Right atrium auricular region (tissue), 2 donors: ENCODE measurements at regions not wholly inside any gene's neighbourhood (a gene's known extent, or its start where the extent isn't known, plus 50 kb on each side); places are given as distances from the start of the nearest gene placed in this dataset.

Experiments used
- DNase-seq: peaks from one replicate; pipeline ENCODE4 v3.0.0-alpha.2; 2019; ENCODE audit warnings: low spot score
- H3K27ac ChIP-seq, 2 donors: fragments of 200-600 bp; sonication (generic); 1 replicate in 1 of 2; 2 replicates in 1 of 2; pipeline ENCODE4 v1.5.1; 2016 to 2019
- H3K27me3 ChIP-seq, 2 donors: fragments of 200-600 bp; sonication (generic); one replicate each; pipeline versions ENCODE4 v1.5.1 to v1.6.0; 2017 to 2019
- H3K36me3 ChIP-seq: fragments of 200-600 bp; sonication (generic); one replicate; pipeline ENCODE4 v1.5.1; 2016
- H3K4me1 ChIP-seq, 2 donors: fragments of 200-600 bp; sonication (generic); one replicate each; pipeline versions ENCODE4 v1.5.1 to v1.6.0; 2017 to 2019
- H3K4me3 ChIP-seq, 2 donors: fragments of 200-600 bp; sonication (generic); 1 replicate in 1 of 2; 2 replicates in 1 of 2; pipeline ENCODE4 v1.5.1; 2017 to 2019; ENCODE audit warnings: mild to moderate bottlenecking in 1 of 2, moderate library complexity in 1 of 2
- H3K9me3 ChIP-seq, 2 donors: fragments of 200-600 bp; sonication (generic); one replicate each; pipeline ENCODE4 v1.5.1; 2019
- TF ChIP-seq, protein P1 (sequence below), 2 donors: fragments of 200-600 bp; sonication (generic); IDR thresholded peaks; one replicate each; pipeline ENCODE4 v1.5.1; 2019; ENCODE audit warnings: antibody characterized with exemption in 2 of 2

DNA sequence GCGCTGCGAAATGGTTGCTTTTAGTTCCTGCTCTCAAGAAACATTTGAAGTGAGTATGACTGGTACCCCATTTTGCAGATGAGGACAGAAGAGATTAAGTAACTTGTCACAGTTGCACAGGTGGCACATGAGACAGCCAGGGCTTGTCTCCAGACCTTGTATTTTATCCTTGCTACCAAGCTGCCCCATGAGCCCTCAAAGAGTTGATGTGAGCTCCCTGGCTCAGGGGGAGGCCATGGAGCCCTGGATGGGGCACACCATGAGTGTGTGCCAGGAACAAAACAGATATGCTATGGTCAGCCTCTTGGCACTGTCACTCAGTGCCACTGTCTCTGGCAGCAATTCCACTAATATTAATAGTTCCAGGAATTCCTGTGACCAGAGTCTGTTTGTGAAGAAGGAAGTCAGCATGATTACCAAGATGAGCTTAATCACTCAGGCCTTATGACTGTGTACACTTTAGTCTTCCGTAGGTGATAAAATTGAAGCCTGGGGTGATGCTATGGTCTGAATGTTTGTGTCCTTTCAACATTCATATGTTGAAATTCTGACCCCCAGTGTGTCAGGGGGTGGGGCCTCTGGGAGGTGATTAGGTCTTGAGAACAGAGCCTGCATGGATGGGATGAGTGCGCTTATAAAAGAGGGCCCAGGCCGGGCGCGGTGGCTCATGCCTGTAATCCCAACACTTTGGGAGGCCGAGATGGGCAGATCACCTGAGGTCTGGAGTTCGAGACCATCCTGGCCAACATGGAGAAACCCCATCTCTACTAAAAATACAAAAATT, 806.8 kb downstream of the AACS start:
- no peak for DNase-seq
- Histone ChIP-seq H3K27me3 (no peaks in the 10 kb centered on the region), H3K27ac (peak overlapping the region; percentile 53 to 82), H3K36me3 (no peaks in the 10 kb centered on the region), H3K4me3 (no peak overlapping the region), H3K9me3 (no peaks in the 10 kb centered on the region), H3K4me1 (peaks cover 0 to 4% of the 10 kb centered on the region in 2 donors)
- TF ChIP-seq, protein P1, sequence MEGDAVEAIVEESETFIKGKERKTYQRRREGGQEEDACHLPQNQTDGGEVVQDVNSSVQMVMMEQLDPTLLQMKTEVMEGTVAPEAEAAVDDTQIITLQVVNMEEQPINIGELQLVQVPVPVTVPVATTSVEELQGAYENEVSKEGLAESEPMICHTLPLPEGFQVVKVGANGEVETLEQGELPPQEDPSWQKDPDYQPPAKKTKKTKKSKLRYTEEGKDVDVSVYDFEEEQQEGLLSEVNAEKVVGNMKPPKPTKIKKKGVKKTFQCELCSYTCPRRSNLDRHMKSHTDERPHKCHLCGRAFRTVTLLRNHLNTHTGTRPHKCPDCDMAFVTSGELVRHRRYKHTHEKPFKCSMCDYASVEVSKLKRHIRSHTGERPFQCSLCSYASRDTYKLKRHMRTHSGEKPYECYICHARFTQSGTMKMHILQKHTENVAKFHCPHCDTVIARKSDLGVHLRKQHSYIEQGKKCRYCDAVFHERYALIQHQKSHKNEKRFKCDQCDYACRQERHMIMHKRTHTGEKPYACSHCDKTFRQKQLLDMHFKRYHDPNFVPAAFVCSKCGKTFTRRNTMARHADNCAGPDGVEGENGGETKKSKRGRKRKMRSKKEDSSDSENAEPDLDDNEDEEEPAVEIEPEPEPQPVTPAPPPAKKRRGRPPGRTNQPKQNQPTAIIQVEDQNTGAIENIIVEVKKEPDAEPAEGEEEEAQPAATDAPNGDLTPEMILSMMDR (IDR thresholded peaks at IDR 0.05), result no peak

DNA sequence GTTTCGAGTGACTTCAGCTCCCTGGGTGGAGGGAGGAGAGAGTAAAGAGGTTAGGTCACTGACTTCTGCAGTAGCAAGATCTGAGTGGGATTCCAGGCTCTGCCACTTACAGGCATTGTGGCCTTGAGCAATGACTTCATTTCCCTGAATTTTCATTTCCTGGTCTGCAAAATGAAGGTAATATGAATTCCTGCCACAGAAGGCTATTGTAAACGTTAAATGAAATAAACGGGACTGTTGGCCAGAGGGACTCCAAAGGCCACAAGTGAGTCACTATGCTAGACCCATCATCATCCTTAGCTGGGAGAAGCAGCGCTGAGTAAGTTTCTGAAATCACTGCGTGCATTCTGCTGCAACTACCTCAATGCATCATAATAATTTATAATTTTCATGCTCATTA, 807.8 kb downstream of the AACS start:
- no peaks in the 10 kb centered on the region for H3K27me3 ChIP-seq
- H3K4me1 ChIP-seq, result peaks cover 0 to 4% of the 10 kb centered on the region in 2 donors
- DNase-seq, result no peak
- no peaks in the 10 kb centered on the region for H3K9me3 ChIP-seq
- TF ChIP-seq, protein P1 (IDR thresholded peaks at IDR 0.05), result no peak
- H3K27ac ChIP-seq, result peak overlapping the region in 1 of 2 donors; percentile 82
- no peaks in the 10 kb centered on the region for H3K36me3 ChIP-seq
- no peak overlapping the region for H3K4me3 ChIP-seq

DNA sequence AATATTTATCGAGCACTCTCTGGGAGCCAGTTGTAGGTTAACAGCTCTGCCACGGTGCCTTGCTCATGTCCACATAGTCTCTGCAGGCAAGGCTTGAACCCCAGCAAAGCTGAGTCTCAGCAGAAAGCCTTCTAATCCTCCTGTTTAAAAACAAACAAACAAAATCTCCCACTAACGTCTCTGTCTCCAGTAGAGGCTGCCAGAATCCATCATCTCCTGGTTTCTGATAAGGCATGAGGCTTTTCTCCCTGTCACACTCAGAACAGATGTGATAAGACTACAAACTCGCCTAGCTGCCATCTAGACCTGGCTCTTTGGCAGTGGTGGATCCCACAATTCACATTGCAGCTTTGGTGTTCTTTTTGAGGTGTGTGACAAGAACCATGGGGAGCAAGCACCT, 813.2 kb downstream of the AACS start:
- H3K27me3 ChIP-seq, result no peaks in the 10 kb centered on the region
- DNase-seq, result no peak
- H3K9me3 ChIP-seq, result no peaks in the 10 kb centered on the region
- TF ChIP-seq, protein P1 (IDR thresholded peaks at IDR 0.05), result no peak
- peak overlapping the region in 1 of 2 donors; percentile 33 for H3K27ac ChIP-seq
- peaks cover 0 to 8% of the 10 kb centered on the region in 2 donors for H3K4me1 ChIP-seq
- no peaks in the 10 kb centered on the region for H3K36me3 ChIP-seq
- H3K4me3 ChIP-seq, result no peak overlapping the region

DNA sequence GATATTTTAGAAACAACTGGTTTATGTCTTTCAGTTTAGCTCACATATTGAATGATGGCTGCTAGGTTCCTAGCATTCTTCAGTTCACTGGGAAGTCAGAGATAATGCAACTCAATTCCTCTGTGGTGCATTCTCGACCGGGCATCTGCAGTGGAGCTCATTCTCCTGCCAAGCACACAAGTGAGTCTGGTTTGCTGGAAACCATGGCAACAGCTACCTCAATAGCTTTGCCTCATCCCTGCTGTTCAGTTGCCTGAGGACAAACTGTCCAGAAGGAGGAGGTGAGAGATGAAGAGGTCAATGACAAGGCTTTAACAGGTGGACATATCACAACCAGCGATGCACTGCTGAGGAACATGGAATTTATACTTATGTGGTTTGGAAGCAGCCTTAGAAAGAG, 816.9 kb downstream of the AACS start:
- DNase-seq, result no peak
- TF ChIP-seq, protein P1 (IDR thresholded peaks at IDR 0.05), result no peak
- H3K9me3 ChIP-seq, result no peaks in the 10 kb centered on the region
- H3K36me3 ChIP-seq, result no peaks in the 10 kb centered on the region
- H3K27ac ChIP-seq, result no peak overlapping the region
- H3K4me3 ChIP-seq, result no peak overlapping the region
- peaks cover 0 to 8% of the 10 kb centered on the region in 2 donors for H3K4me1 ChIP-seq
- no peaks in the 10 kb centered on the region for H3K27me3 ChIP-seq

DNA sequence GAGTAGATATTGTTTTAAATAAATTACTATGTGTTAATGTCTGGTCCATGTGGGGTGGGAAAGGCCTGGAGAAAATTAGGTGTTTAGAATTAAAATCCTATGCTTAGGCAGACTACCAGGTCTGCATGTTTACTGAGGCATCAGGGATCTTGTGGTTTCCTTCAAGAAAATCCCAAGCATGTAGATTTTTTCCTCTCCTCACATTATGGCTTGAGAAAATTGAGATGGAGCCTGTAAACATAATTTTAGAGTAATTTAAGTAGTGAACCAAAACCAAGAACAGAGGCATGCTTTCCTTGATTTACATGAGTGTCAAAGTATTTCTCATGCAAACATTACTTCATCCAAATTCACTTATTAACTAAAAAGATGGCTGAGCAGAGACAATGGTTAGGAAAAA, 823.7 kb downstream of the AACS start:
- H3K27me3 ChIP-seq, result no peaks in the 10 kb centered on the region
- TF ChIP-seq, protein P1 (IDR thresholded peaks at IDR 0.05), result no peak
- no peaks in the 10 kb centered on the region for H3K9me3 ChIP-seq
- peaks cover 0 to 20% of the 10 kb centered on the region in 2 donors for H3K4me1 ChIP-seq
- no peak overlapping the region for H3K27ac ChIP-seq
- no peak for DNase-seq
- no peaks in the 10 kb centered on the region for H3K36me3 ChIP-seq
- no peak overlapping the region for H3K4me3 ChIP-seq

DNA sequence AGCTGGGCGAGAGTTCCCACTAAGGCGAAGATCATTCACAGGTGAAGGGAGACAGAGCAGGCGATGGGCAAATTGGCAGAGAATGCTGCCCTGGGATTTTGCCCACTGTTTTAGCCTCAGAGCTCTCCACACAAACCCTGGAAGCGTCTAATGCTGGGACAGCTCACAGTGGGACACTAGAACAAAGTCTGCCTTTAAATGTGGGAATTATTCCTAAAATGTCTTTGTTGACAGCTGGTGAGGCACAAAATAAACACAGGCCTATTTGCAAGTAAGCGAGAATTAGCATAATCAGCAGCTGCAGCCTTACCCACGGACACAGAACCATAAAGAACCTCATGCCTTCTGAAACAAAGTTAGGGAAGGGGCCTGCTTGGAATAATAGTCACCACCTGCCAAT, 824.5 kb downstream of the AACS start:
- H3K36me3 ChIP-seq, result no peaks in the 10 kb centered on the region

More for the DNA sequence above, 824.5 kb downstream of the AACS start:
- TF ChIP-seq, protein P1 (IDR thresholded peaks at IDR 0.05), result no peak
- no peak overlapping the region for H3K4me3 ChIP-seq
- peak overlapping the region; percentile 21 to 78 for H3K27ac ChIP-seq
- no peak for DNase-seq
- H3K9me3 ChIP-seq, result no peaks in the 10 kb centered on the region
- no peaks in the 10 kb centered on the region for H3K27me3 ChIP-seq
- H3K4me1 ChIP-seq, result peaks cover 0 to 20% of the 10 kb centered on the region in 2 donors
